ENCODE measurements at regions not wholly inside any gene's neighbourhood (a gene's known extent, or its start where the extent isn't known, plus 50 kb on each side); places are given as distances from the start of the nearest gene placed in this dataset.

DNA sequence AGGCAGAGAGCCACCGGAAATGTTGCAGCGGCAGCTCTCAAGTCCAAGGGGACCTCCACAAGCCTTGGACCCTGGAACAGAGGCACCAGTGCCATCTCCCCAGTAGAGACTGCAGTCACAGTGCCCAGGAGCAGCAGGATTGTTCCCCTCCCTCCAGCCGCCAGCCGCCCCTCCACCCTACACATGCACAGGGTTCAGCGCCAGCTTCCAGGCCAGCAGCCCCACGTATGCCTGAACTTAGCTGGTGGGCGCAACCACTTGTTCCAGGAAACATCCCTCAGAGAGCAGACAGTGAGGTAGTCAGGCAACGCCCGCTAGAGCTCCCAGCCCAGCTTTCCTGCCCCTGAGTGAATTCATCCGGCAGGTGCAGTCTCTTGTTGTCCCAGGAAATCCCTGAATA is 1098.1 kb upstream of the NCAM2 start:
- no peak for TF ChIP-seq EP300 (IDR thresholded peaks at IDR 0.05)
- no peak for TF ChIP-seq POLR2AphosphoS5 (IDR thresholded peaks at IDR 0.05)
